Peyer's patch (tissue), 4 donors: ENCODE measurements at regions not wholly inside any gene's neighbourhood (a gene's known extent, or its start where the extent isn't known, plus 50 kb on each side); places are given as distances from the start of the nearest gene placed in this dataset.

Source experiments
- POLR2A ChIP-seq, 2 donors: fragments of 450-650 bp; IDR thresholded peaks; one replicate each; pipeline ENCODE4 v1.5.1; 2017; ENCODE audit warnings: antibody characterized with exemption in 2 of 2, mild to moderate bottlenecking in 2 of 2, moderate library complexity in 2 of 2
- TF ChIP-seq, protein P1 (sequence below), 6 experiments: fragments of 450-650 bp in 4 of 6; fragments of 200-600 bp in 2 of 6; sonication (generic) in 1 of 6; IDR thresholded peaks; one replicate each; pipeline ENCODE4 v1.5.1; 2017 to 2019; ENCODE audit warnings: antibody characterized with exemption in 6 of 6, mild to moderate bottlenecking in 3 of 6, moderate library complexity in 1 of 6

DNA sequence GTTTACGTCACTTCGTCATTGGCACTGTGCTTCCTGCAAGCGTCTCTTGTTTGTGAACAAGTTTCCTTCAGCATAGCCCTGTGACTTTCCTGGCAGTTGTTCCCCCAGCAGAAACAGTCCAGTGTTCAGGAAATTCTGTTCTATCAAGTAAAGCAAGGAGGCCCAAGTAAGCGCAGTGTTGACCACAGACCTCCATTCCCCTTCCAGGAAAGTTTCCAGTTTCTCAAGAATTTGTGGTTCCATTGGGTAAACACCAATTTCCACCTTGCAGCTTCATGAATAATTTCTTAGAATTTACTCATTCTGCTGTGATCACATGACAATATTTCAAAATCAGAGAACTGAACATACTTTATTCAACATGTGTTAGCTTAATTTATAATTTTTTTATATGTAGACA is 88.5 kb upstream of the ETV3 start:
- no peak for TF ChIP-seq POLR2A (IDR thresholded peaks at IDR 0.05)
- TF ChIP-seq, protein P1, sequence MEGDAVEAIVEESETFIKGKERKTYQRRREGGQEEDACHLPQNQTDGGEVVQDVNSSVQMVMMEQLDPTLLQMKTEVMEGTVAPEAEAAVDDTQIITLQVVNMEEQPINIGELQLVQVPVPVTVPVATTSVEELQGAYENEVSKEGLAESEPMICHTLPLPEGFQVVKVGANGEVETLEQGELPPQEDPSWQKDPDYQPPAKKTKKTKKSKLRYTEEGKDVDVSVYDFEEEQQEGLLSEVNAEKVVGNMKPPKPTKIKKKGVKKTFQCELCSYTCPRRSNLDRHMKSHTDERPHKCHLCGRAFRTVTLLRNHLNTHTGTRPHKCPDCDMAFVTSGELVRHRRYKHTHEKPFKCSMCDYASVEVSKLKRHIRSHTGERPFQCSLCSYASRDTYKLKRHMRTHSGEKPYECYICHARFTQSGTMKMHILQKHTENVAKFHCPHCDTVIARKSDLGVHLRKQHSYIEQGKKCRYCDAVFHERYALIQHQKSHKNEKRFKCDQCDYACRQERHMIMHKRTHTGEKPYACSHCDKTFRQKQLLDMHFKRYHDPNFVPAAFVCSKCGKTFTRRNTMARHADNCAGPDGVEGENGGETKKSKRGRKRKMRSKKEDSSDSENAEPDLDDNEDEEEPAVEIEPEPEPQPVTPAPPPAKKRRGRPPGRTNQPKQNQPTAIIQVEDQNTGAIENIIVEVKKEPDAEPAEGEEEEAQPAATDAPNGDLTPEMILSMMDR (IDR thresholded peaks at IDR 0.05), result no peak
